ENCODE measurements at regions not wholly inside any gene's neighbourhood (a gene's known extent, or its start where the extent isn't known, plus 50 kb on each side); places are given as distances from the start of the nearest gene placed in this dataset.

DNA sequence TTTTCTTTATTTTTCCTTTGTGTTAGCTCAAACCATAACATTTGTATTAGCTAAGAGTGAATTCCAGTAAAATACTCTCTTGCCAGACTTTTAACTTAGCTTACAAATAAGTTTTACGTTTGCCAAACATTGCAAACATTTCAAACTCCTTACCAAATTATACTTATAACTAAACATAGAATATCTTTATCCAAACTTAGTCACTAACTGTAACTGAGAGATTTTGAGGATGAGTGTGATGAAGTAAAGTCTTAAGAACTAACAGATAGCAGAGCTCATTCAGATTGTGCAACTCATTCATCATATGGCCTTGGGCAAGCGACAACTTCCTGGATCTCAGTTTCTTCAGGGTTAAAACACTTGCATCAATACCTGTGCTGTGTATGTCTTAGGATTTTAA lies 533.7 kb downstream of the TDRD15 start:
- no peaks in the 10 kb centered on the region for H3K9me3 Mint-ChIP-seq
- no peaks in the 10 kb centered on the region for H3K36me3 Mint-ChIP-seq
- H3K4me1 Mint-ChIP-seq (ENCODE audit: unreplicated experiment), result peaks cover 18% of the 10 kb centered on the region
- H3K4me3 Mint-ChIP-seq, result no peak overlapping the region
- TF ChIP-seq, protein P1, sequence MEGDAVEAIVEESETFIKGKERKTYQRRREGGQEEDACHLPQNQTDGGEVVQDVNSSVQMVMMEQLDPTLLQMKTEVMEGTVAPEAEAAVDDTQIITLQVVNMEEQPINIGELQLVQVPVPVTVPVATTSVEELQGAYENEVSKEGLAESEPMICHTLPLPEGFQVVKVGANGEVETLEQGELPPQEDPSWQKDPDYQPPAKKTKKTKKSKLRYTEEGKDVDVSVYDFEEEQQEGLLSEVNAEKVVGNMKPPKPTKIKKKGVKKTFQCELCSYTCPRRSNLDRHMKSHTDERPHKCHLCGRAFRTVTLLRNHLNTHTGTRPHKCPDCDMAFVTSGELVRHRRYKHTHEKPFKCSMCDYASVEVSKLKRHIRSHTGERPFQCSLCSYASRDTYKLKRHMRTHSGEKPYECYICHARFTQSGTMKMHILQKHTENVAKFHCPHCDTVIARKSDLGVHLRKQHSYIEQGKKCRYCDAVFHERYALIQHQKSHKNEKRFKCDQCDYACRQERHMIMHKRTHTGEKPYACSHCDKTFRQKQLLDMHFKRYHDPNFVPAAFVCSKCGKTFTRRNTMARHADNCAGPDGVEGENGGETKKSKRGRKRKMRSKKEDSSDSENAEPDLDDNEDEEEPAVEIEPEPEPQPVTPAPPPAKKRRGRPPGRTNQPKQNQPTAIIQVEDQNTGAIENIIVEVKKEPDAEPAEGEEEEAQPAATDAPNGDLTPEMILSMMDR (conservative IDR thresholded peaks at IDR 0.05), result no peak
- no peak for DNase-seq (ENCODE audit: extremely low spot score, unreplicated experiment)
- no peak overlapping the region for H3K27ac Mint-ChIP-seq
- no peaks in the 10 kb centered on the region for H3K27me3 Mint-ChIP-seq

DNA sequence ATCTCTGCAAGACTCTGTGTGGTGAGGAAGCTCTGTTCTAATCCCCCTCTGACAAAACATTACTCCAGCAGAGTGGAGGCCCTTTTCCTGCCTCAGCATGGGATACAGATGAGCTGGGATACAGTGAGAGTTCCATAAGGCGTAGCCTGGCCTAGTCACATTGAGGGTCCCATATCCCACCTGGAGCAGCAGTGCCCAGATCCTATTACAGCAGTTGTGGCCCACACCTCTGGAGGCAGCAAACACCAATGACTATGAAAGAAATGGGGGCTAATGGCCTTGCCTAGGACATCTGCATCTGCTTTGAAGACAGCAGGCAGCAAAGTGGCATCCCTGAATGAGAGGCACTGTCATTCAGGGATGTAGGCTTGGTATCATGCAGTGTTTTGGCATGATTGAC lies 534.5 kb downstream of the TDRD15 start:
- Mint-ChIP-seq H3K36me3 (no peaks in the 10 kb centered on the region), H3K27me3 (no peaks in the 10 kb centered on the region), H3K9me3 (no peaks in the 10 kb centered on the region), H3K4me1 (ENCODE audit: unreplicated experiment) (peaks cover 11% of the 10 kb centered on the region), H3K4me3 (no peak overlapping the region), H3K27ac (no peak overlapping the region)
- TF ChIP-seq, protein P1 (conservative IDR thresholded peaks at IDR 0.05), result no peak
- DNase-seq (ENCODE audit: extremely low spot score, unreplicated experiment), result no peak

DNA sequence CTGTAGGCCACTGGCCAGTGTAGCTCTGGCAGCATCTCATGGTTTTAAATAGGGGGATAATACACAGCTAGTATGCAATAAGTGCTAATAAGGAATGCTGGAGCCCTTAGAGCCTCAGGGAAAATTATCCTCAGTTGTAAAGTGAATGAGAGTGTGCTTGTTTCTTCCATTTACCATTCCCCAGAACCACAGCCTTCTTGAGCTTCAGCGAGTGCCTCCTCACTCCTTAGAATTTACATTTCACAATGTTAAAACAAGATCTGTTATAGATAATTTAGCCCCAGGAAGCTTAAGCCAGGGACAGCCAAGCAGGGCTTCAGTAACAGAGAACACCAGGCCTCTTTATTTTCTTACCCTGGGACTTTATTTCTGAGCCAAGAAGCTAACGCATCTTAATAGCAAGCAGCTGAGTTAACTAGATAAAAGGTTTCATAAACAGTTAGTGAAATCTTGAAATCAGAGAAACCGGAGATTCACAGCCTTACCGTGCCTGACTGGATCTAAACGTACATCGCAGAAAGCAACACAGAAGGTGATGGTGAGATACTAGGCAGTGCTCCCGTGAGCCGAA lies 535.2 kb downstream of the TDRD15 start:
- H3K9me3 Mint-ChIP-seq, result no peaks in the 10 kb centered on the region

DNA sequence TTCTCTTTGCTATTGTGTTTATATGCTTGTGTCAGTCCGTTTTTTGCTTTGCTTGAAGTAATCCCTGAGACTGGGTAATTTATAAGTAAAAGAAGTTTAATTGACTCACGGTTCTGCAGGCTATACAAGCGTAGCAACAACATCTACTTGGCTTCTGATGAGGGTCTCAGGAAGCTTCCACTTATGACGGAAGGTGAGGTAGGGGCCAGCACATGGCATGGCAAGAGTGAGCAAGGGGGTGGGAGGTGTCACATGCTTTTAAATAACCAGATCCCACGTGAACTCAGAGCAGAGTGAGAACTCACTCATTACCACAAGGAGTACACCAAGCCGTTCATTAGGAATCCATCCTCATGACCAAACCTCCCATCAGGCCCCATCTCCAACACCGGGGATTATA lies 540.3 kb downstream of the TDRD15 start:
- no peak overlapping the region for H3K4me3 Mint-ChIP-seq
- no peaks in the 10 kb centered on the region for H3K36me3 Mint-ChIP-seq
- H3K27me3 Mint-ChIP-seq, result no peaks in the 10 kb centered on the region
- TF ChIP-seq, protein P1 (conservative IDR thresholded peaks at IDR 0.05), result no peak
- no peak overlapping the region for H3K27ac Mint-ChIP-seq
- no peaks in the 10 kb centered on the region for H3K9me3 Mint-ChIP-seq
- no peak for DNase-seq (ENCODE audit: extremely low spot score, unreplicated experiment)
- H3K4me1 Mint-ChIP-seq (ENCODE audit: unreplicated experiment), result no peaks in the 10 kb centered on the region

More for the DNA sequence above, 535.2 kb downstream of the TDRD15 start:
- no peaks in the 10 kb centered on the region for H3K27me3 Mint-ChIP-seq
- DNase-seq (ENCODE audit: extremely low spot score, unreplicated experiment), result no peak
- peaks cover 10% of the 10 kb centered on the region for H3K4me1 Mint-ChIP-seq (ENCODE audit: unreplicated experiment)
- no peak overlapping the region for H3K27ac Mint-ChIP-seq
- no peak overlapping the region for H3K4me3 Mint-ChIP-seq
- TF ChIP-seq, protein P1 (conservative IDR thresholded peaks at IDR 0.05), result no peak
- H3K36me3 Mint-ChIP-seq, result no peaks in the 10 kb centered on the region

DNA sequence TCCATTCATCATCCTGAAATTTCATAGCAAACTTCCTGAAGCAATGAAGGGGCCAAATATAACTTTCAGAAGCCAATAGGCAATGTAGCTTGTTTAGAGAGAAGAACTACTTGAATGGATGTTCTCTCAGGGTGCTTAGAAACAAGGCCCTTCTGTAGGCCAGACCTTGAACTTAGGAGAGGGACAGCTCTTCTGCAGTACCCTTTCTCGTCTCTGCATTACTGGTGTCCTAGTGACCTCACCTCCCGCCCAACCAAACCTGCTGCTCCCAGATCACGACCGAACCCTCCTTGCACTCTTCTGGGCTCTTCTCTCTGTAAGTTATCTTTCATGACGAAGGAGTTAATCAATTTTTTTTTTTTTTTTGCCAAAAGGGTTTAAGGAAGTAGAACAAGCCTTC lies 543.9 kb downstream of the TDRD15 start:
- Mint-ChIP-seq H3K9me3 (no peaks in the 10 kb centered on the region), H3K36me3 (no peaks in the 10 kb centered on the region), H3K27ac (no peak overlapping the region), H3K27me3 (no peaks in the 10 kb centered on the region), H3K4me1 (ENCODE audit: unreplicated experiment) (no peaks in the 10 kb centered on the region), H3K4me3 (no peak overlapping the region)
- TF ChIP-seq, protein P1 (conservative IDR thresholded peaks at IDR 0.05), result no peak
- no peak for DNase-seq (ENCODE audit: extremely low spot score, unreplicated experiment)
